ENCODE measurements at regions not wholly inside any gene's neighbourhood (a gene's known extent, or its start where the extent isn't known, plus 50 kb on each side); places are given as distances from the start of the nearest gene placed in this dataset.
A peak's percentile ranks its signal among the peaks of the same experiment; 100 is the strongest.

GRCh38 chr4:27173280-27173679 lies 312.6 kb downstream of the STIM2 start:
- Histone ChIP-seq H3K9ac (ENCODE audit: insufficient read depth, low read length) (no peak overlapping the region), H3K27me3 (ENCODE audit: control insufficient read depth, insufficient read depth, low read length) (no peaks in the 10 kb centered on the region), H3K36me3 (ENCODE audit: control insufficient read depth, insufficient read depth, low read length) (no peaks in the 10 kb centered on the region), H3K27ac (ENCODE audit: insufficient read depth, low read length) (no peak overlapping the region), H3K4me1 (ENCODE audit: control insufficient read depth, extremely low read depth, insufficient read depth, low read length) (no peaks in the 10 kb centered on the region), H3K4me2 (ENCODE audit: extremely low read depth, insufficient read depth, low read length) (no peak overlapping the region), H3K9me3 (ENCODE audit: control insufficient read depth, insufficient read depth, low read depth, low read length) (no peaks in the 10 kb centered on the region), H2AFZ (ENCODE audit: low read length) (no peak overlapping the region), H3K79me2 (ENCODE audit: control insufficient read depth, insufficient read depth, low read length) (no peaks in the 10 kb centered on the region), H4K20me1 (ENCODE audit: control insufficient read depth, extremely low read depth, insufficient read depth, low read length) (no peaks in the 10 kb centered on the region), H3K4me3 (replicated peaks in 1 of 4; ENCODE audit: control extremely low read depth in 1 of 4, insufficient read depth in 1 of 4, low read depth in 3 of 4, low read length in 4 of 4) (no peak overlapping the region)
- DNase-seq (ENCODE audit: low read depth in 2 of 2) = no peak
- TF ChIP-seq, protein P1, sequence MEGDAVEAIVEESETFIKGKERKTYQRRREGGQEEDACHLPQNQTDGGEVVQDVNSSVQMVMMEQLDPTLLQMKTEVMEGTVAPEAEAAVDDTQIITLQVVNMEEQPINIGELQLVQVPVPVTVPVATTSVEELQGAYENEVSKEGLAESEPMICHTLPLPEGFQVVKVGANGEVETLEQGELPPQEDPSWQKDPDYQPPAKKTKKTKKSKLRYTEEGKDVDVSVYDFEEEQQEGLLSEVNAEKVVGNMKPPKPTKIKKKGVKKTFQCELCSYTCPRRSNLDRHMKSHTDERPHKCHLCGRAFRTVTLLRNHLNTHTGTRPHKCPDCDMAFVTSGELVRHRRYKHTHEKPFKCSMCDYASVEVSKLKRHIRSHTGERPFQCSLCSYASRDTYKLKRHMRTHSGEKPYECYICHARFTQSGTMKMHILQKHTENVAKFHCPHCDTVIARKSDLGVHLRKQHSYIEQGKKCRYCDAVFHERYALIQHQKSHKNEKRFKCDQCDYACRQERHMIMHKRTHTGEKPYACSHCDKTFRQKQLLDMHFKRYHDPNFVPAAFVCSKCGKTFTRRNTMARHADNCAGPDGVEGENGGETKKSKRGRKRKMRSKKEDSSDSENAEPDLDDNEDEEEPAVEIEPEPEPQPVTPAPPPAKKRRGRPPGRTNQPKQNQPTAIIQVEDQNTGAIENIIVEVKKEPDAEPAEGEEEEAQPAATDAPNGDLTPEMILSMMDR (conservative IDR thresholded peaks at IDR 0.05 in 1 of 2, IDR thresholded peaks at IDR 0.05 in 1 of 2; ENCODE audit: low read depth in 1 of 2, low read length in 2 of 2) = no peak
- no peak for TF ChIP-seq EZH2 (IDR thresholded peaks at IDR 0.05; ENCODE audit: low read length, missing control alignments)

DNA sequence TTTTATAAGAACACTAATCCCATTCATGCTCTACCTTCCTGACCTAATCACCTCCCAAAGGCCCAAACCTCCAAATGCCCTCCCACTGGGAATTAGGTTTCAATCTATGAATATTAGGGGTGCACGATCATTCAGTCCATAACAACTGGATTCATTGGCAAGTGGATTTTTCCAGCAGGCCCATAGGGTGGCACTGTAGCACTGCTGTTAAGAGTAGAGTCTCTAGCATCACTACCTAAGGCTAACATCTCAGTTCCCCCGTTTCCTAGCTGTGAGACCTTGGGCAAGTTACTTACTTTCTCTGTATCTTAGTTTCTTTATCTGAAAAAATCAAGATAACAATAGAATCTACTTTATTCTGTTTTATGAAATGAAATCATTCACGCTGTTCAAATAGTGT lies 315.8 kb downstream of the STIM2 start:
- TF ChIP-seq EZH2 (IDR thresholded peaks at IDR 0.05; ENCODE audit: low read length, missing control alignments) = no peak
- TF ChIP-seq, protein P1 (conservative IDR thresholded peaks at IDR 0.05 in 1 of 2, IDR thresholded peaks at IDR 0.05 in 1 of 2; ENCODE audit: low read depth in 1 of 2, low read length in 2 of 2) = peak; percentile 6 to 58
- Histone ChIP-seq H3K9ac (ENCODE audit: insufficient read depth, low read length) (no peak overlapping the region), H3K79me2 (ENCODE audit: control insufficient read depth, insufficient read depth, low read length) (no peaks in the 10 kb centered on the region), H3K27me3 (ENCODE audit: control insufficient read depth, insufficient read depth, low read length) (no peaks in the 10 kb centered on the region), H3K4me3 (replicated peaks in 1 of 4; ENCODE audit: control extremely low read depth in 1 of 4, insufficient read depth in 1 of 4, low read depth in 3 of 4, low read length in 4 of 4) (no peak overlapping the region), H3K4me1 (ENCODE audit: control insufficient read depth, extremely low read depth, insufficient read depth, low read length) (no peaks in the 10 kb centered on the region), H3K4me2 (ENCODE audit: extremely low read depth, insufficient read depth, low read length) (no peak overlapping the region), H3K9me3 (ENCODE audit: control insufficient read depth, insufficient read depth, low read depth, low read length) (no peaks in the 10 kb centered on the region), H2AFZ (ENCODE audit: low read length) (no peak overlapping the region), H3K36me3 (ENCODE audit: control insufficient read depth, insufficient read depth, low read length) (no peaks in the 10 kb centered on the region), H4K20me1 (ENCODE audit: control insufficient read depth, extremely low read depth, insufficient read depth, low read length) (no peaks in the 10 kb centered on the region), H3K27ac (ENCODE audit: insufficient read depth, low read length) (no peak overlapping the region)
- peak; percentile 12 to 63 for DNase-seq (ENCODE audit: low read depth in 2 of 2)

DNA sequence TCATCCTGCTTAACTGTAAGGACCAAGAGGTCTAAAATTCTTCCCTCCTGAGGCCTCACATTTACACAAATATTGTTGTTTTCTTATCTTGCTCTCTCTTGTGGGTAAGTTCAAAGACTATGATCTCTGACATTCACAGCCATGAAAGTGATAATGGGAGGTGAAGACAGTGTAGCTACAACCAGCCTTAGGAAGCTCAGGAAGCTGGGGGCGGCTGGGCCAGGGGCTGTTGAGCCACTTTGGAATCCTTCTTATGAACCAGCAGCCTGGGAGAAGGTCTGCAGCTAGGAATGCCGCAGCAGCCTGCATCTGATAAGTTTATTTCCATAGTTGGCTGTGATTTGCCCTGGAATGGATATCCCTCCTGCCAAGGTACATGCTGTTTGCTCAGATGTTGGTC lies 316.2 kb downstream of the STIM2 start:
- no peaks in the 10 kb centered on the region for H3K36me3 ChIP-seq (ENCODE audit: control insufficient read depth, insufficient read depth, low read length)
- no peak overlapping the region for H3K4me2 ChIP-seq (ENCODE audit: extremely low read depth, insufficient read depth, low read length)
- no peak overlapping the region for H3K9ac ChIP-seq (ENCODE audit: insufficient read depth, low read length)
- no peak overlapping the region for H3K27ac ChIP-seq (ENCODE audit: insufficient read depth, low read length)
- no peak for DNase-seq (ENCODE audit: low read depth in 2 of 2)
- H3K4me1 ChIP-seq (ENCODE audit: control insufficient read depth, extremely low read depth, insufficient read depth, low read length) = no peaks in the 10 kb centered on the region
- no peaks in the 10 kb centered on the region for H3K9me3 ChIP-seq (ENCODE audit: control insufficient read depth, insufficient read depth, low read depth, low read length)
- no peak for TF ChIP-seq EZH2 (IDR thresholded peaks at IDR 0.05; ENCODE audit: low read length, missing control alignments)
- TF ChIP-seq, protein P1 (conservative IDR thresholded peaks at IDR 0.05 in 1 of 2, IDR thresholded peaks at IDR 0.05 in 1 of 2; ENCODE audit: low read depth in 1 of 2, low read length in 2 of 2) = no peak
- H3K79me2 ChIP-seq (ENCODE audit: control insufficient read depth, insufficient read depth, low read length) = no peaks in the 10 kb centered on the region
- H4K20me1 ChIP-seq (ENCODE audit: control insufficient read depth, extremely low read depth, insufficient read depth, low read length) = no peaks in the 10 kb centered on the region
- H2AFZ ChIP-seq (ENCODE audit: low read length) = no peak overlapping the region
- no peaks in the 10 kb centered on the region for H3K27me3 ChIP-seq (ENCODE audit: control insufficient read depth, insufficient read depth, low read length)
- no peak overlapping the region for H3K4me3 ChIP-seq (replicated peaks in 1 of 4; ENCODE audit: control extremely low read depth in 1 of 4, insufficient read depth in 1 of 4, low read depth in 3 of 4, low read length in 4 of 4)

Measured in fibroblast of lung (primary cell).